Epithelial cell of prostate (primary cell): ENCODE measurements at regions not wholly inside any gene's neighbourhood (a gene's known extent, or its start where the extent isn't known, plus 50 kb on each side); places are given as distances from the start of the nearest gene placed in this dataset.
A peak's percentile ranks its signal among the peaks of the same experiment; 100 is the strongest.

Experiments used
- DNase-seq: peaks from one replicate; pipeline ENCODE4 v3.0.0-alpha.2; 2011; ENCODE audit warnings: low read depth, low spot score
- H3K27ac ChIP-seq: fragments of 450-650 bp; 2 replicates; pipeline ENCODE4 v1.5.1; 2017; ENCODE audit warnings: mild to moderate bottlenecking

GRCh38 chr2:21326152-21326551 is 202.4 kb downstream of the TDRD15 start:
- DNase-seq, result no peak
- H3K27ac ChIP-seq, result no peak overlapping the region

- H3K27ac ChIP-seq, result no peak overlapping the region
- DNase-seq, result no peak
Measured at GRCh38 chr2:21328177-21328576, 204.4 kb downstream of the TDRD15 start.

GRCh38 chr2:21330786-21331391 is 207.1 kb downstream of the TDRD15 start:
- H3K27ac ChIP-seq, result no peak overlapping the region
- no peak for DNase-seq

- no peak for DNase-seq
- H3K27ac ChIP-seq, result no peak overlapping the region
Measured at GRCh38 chr2:21331625-21332370, 208.0 kb downstream of the TDRD15 start.

GRCh38 chr2:21332993-21333625 is 209.3 kb downstream of the TDRD15 start:
- H3K27ac ChIP-seq, result no peak overlapping the region

GRCh38 chr2:21333684-21334083 is 209.9 kb downstream of the TDRD15 start:
- no peak overlapping the region for H3K27ac ChIP-seq
- DNase-seq, result peak; percentile 8

More at GRCh38 chr2:21332993-21333625, 209.3 kb downstream of the TDRD15 start:
- DNase-seq, result no peak

- DNase-seq, result no peak
- no peak overlapping the region for H3K27ac ChIP-seq
Measured at GRCh38 chr2:21346984-21347383, 223.2 kb downstream of the TDRD15 start.

GRCh38 chr2:21353879-21354679 is 230.3 kb downstream of the TDRD15 start:
- no peak overlapping the region for H3K27ac ChIP-seq
- no peak for DNase-seq

- DNase-seq, result no peak
- H3K27ac ChIP-seq, result no peak overlapping the region
Measured at GRCh38 chr2:21356086-21356856, 232.5 kb downstream of the TDRD15 start.

GRCh38 chr2:21356857-21357255 is 233.1 kb downstream of the TDRD15 start:
- no peak for DNase-seq
- no peak overlapping the region for H3K27ac ChIP-seq

- DNase-seq, result no peak
- no peak overlapping the region for H3K27ac ChIP-seq
Measured at GRCh38 chr2:21358976-21359375, 235.2 kb downstream of the TDRD15 start.

- DNase-seq, result no peak
- peak overlapping the region; percentile 70 for H3K27ac ChIP-seq
Measured at GRCh38 chr2:21361384-21361783, 237.6 kb downstream of the TDRD15 start.

GRCh38 chr2:21361957-21362486 is 238.3 kb downstream of the TDRD15 start:
- peak overlapping the region; percentile 70 for H3K27ac ChIP-seq
- peak; percentile 16 for DNase-seq

- no peak for DNase-seq
- H3K27ac ChIP-seq, result no peak overlapping the region
Measured at GRCh38 chr2:21363364-21363763, 239.6 kb downstream of the TDRD15 start.

GRCh38 chr2:21367421-21367820 is 243.7 kb downstream of the TDRD15 start:
- DNase-seq, result peak; percentile 31
- peak overlapping the region; percentile 62 for H3K27ac ChIP-seq

GRCh38 chr2:21369787-21370186 is 246.0 kb downstream of the TDRD15 start:
- no peak overlapping the region for H3K27ac ChIP-seq
- DNase-seq, result no peak

- DNase-seq, result no peak
- no peak overlapping the region for H3K27ac ChIP-seq
Measured at GRCh38 chr2:21371499-21372003, 247.8 kb downstream of the TDRD15 start.

- DNase-seq, result no peak
- no peak overlapping the region for H3K27ac ChIP-seq
Measured at GRCh38 chr2:21372654-21373053, 248.9 kb downstream of the TDRD15 start.

GRCh38 chr2:21376864-21377263 is 253.1 kb downstream of the TDRD15 start:
- no peak overlapping the region for H3K27ac ChIP-seq
- DNase-seq, result no peak
